Hematopoietic multipotent progenitor cell treated with erythropoietin and hydrocortisone succinate and interleukin-3 and kit ligand, for 8 days (in vitro differentiated cells): ENCODE measurements at regions not wholly inside any gene's neighbourhood (a gene's known extent, or its start where the extent isn't known, plus 50 kb on each side); places are given as distances from the start of the nearest gene placed in this dataset.

ENCODE experiments used
- DNase-seq: peaks from one replicate; pipeline ENCODE4 v3.0.0-alpha.2; 2015

DNA sequence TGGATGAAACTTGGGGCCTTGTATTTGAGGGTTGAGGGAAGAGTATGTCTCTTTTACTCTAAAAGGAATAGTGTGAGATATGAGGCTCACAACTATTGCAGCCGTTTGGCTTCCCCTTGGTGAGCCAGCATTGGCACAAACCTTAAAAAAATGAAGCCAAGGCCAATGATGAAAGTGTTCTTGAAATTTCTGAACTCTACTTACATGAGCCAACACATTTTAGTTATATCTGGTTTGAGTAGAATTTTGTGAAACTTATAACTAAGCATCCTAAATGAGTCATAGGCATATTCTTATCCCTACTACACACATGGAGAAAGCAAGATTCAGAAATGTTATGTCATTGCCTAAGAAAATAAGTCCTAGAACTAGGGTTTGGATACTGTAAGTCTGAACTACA, 55.3 kb upstream of the ACSS3 start:
- DNase-seq: no peak

GRCh38 chr12:81021834-81022233, 56.0 kb upstream of the ACSS3 start:
- no peak for DNase-seq

- DNase-seq: no peak
Observed at GRCh38 chr12:81021131-81021748, 56.6 kb upstream of the ACSS3 start.

- DNase-seq: no peak
Observed at GRCh38 chr12:81017792-81018191, 60.1 kb upstream of the ACSS3 start.

DNA sequence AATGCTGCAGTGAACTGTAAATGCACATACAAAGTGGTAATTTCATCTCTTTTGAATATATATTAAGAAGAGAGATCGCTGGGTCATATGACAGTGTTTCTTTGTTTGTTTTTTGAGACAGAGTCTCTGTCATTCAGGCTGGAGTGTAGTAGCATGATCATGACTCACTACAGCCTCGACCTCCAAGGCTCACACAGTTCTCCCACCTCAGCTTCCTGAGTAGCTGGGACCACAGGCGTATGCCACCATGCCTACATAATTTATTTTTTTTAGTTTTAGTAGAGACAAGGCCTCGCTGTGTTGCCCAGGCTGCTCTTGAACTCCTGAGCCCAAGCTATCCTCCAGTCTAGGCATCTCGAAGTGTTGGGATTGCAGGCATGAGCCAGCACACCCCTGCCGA, 62.4 kb upstream of the ACSS3 start:
- no peak for DNase-seq

DNA sequence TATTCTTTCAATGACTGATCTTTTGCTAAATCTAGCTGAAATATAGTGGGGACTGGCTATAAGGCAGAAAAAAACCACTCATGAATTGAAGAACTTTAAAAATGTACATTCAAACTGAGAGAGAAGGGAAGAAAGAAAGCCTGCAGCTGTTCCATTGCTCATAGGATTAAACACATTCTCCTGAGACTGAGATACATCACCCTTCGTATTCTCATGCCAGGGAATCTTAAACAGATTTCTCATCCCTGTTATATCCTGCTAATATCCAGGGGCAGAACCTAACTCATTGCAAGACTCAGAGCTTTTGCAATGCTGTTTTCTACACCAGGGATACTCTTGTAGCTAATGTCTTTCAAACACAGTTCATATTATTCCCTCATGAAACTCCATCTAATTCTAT, 67.2 kb upstream of the ACSS3 start:
- DNase-seq: no peak

GRCh38 chr12:81005606-81006005, 67.9 kb upstream of the LIN7A start:
- DNase-seq: no peak

DNA sequence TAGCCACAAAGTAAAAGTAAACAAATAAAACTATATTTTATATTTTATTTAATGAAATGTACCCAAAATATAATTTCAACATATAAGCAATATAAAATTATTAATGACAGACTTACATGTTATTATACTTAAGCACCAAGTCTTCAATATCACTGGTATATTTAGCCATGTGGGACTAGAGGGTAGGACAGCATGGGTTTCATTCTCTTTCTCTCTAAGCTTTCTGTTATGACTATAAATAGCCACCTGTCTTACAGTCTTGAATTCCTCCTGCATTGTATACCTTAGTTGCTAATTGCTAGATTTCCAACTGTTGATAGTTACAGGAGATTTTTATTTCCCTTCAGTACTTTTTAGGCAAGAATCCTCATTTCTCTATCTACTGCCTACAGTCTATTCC, 63.1 kb upstream of the LIN7A start:
- DNase-seq: no peak

GRCh38 chr12:80988986-80989385, 51.3 kb upstream of the LIN7A start:
- peak; percentile 27 for DNase-seq
